Endodermal cell (in vitro differentiated cells): ENCODE measurements at regions not wholly inside any gene's neighbourhood (a gene's known extent, or its start where the extent isn't known, plus 50 kb on each side); places are given as distances from the start of the nearest gene placed in this dataset.

Experiments used
- DNase-seq: peaks from one replicate; pipeline ENCODE4 v3.0.0-alpha.2; 2017
- H3K27ac ChIP-seq: 2 replicates; pipeline ENCODE4 v1.5.1; 2013; ENCODE audit warnings: mild to moderate bottlenecking, low read depth, low read length, moderate library complexity
- H3K27me3 ChIP-seq: 2 replicates; pipeline ENCODE4 v1.6.1; 2013; ENCODE audit warnings: mild to moderate bottlenecking, low read length, moderate library complexity; ENCODE audit not compliant: insufficient read depth, control insufficient read depth, poor library complexity, severe bottlenecking
- H3K36me3 ChIP-seq: 2 replicates; pipeline ENCODE4 v1.7.0; 2013; ENCODE audit warnings: mild to moderate bottlenecking, low read length, moderate library complexity; ENCODE audit not compliant: control insufficient read depth, insufficient read depth
- H3K4me1 ChIP-seq: one replicate; pipeline ENCODE4 v1.7.0; 2013; ENCODE audit warnings: low read length; ENCODE audit not compliant: control insufficient read depth, insufficient read depth
- H3K4me3 ChIP-seq: 2 replicates; pipeline ENCODE4 v1.5.1; 2013; ENCODE audit warnings: mild to moderate bottlenecking, low read length, moderate library complexity
- H3K9ac ChIP-seq: 2 replicates; pipeline ENCODE4 v1.6.1; 2013; ENCODE audit warnings: mild to moderate bottlenecking, low read length, moderate library complexity; ENCODE audit not compliant: poor library complexity, severe bottlenecking; ENCODE audit errors: extremely low read depth
- H3K9me3 ChIP-seq: 2 replicates; pipeline ENCODE4 v1.6.1; 2013; ENCODE audit warnings: mild to moderate bottlenecking, low read length, moderate library complexity; ENCODE audit not compliant: control insufficient read depth
- H3K27ac Mint-ChIP-seq: 2 replicates; pipeline ENCODE4 v1.8.0; 2020; ENCODE audit warnings: mixed read lengths
- H3K27me3 Mint-ChIP-seq: 2 replicates; pipeline ENCODE4 v1.8.0; 2021; ENCODE audit warnings: mild to moderate bottlenecking, mixed read lengths; ENCODE audit not compliant: insufficient read depth
- H3K36me3 Mint-ChIP-seq: 2 replicates; pipeline ENCODE4 v1.8.0; 2020; ENCODE audit warnings: low read depth, mixed read lengths
- H3K4me1 Mint-ChIP-seq: 2 replicates; pipeline ENCODE4 v1.8.0; 2020; ENCODE audit warnings: mixed read lengths
- H3K4me3 Mint-ChIP-seq: 2 replicates; pipeline ENCODE4 v1.8.0; 2020; ENCODE audit warnings: mild to moderate bottlenecking, moderate library complexity, mixed read lengths
- H3K9me3 Mint-ChIP-seq: 2 replicates; pipeline ENCODE4 v1.8.0; 2020; ENCODE audit warnings: mild to moderate bottlenecking, mixed read lengths
- CTCF ChIP-seq: fragments of 200-600 bp; sonication (generic); conservative IDR thresholded peaks from 2 replicates; pipeline ENCODE4 v1.5.0; 2021; ENCODE audit warnings: antibody characterized with exemption, mild to moderate bottlenecking
- WGBS, 2 experiments: methylation state at CpG; one replicate each; pipeline versions ENCODE4 v1.1.5 to v1.1.7; 2013; ENCODE audit warnings: missing lambda C conversion rate in 2 of 2, mixed read lengths in 1 of 2; ENCODE audit not compliant: insufficient coverage in 1 of 2, insufficient read length in 1 of 2; 5-methylcytosine and 5-hydroxymethylcytosine counted together

DNA sequence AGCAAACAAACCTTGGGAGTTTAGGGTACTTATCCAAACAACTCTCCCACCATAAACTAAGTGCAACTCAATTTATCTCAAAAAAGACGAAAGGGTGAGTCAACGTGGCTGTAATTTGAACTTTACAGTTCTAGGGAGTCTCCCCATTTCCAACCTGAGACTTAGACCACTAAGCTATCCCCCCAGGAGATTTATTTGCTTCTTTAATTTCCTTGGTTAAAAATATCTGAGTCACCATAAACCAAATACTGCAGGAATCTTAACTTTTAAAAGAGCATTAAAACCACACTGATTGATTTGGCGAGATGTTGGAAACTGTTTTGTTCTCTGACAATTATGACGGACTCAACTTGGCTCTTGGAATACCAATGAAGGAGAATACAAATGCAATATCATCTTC is 299.3 kb upstream of the SOX9 start:
- TF ChIP-seq CTCF: no peak
- H3K4me3 Mint-ChIP-seq: no peak overlapping the region
- no peaks in the 10 kb centered on the region for H3K4me1 Mint-ChIP-seq
- 89 to 94% methylated on average over 3 to 4 of the region's 4 CpGs for WGBS, 2 experiments
- Histone ChIP-seq H3K4me3 (no peak overlapping the region), H3K9me3 (no peaks in the 10 kb centered on the region), H3K27me3 (no peaks in the 10 kb centered on the region), H3K36me3 (no peaks in the 10 kb centered on the region), H3K4me1 (no peaks in the 10 kb centered on the region), H3K27ac (no peak overlapping the region), H3K9ac (no peak overlapping the region)
- H3K27me3 Mint-ChIP-seq: peaks cover 5% of the 10 kb centered on the region
- no peaks in the 10 kb centered on the region for H3K36me3 Mint-ChIP-seq
- no peak overlapping the region for H3K27ac Mint-ChIP-seq
- no peaks in the 10 kb centered on the region for H3K9me3 Mint-ChIP-seq
- DNase-seq: no peak

DNA sequence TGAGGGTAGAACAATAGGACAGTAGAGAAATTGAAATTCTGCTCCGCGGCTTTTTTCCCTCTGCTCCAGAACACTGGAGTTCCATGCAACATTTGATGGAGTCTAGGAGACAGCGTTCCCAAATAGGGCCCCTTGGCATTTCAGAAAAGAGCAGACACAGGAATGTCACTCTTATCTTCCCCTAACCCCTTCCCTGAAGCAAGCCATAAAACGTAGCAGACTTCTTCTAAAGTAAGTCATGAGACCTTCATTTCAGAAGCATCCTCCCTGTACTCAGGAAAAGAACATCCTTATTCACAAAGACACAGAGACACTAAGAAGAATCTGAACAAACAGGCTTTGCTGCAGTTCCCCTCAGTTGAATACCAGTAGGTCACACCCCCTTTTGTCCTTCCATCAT is 296.1 kb upstream of the SOX9 start:
- Histone ChIP-seq H3K9ac (no peak overlapping the region), H3K27me3 (peaks cover 14% of the 10 kb centered on the region), H3K4me3 (no peak overlapping the region), H3K4me1 (no peaks in the 10 kb centered on the region), H3K27ac (peak overlapping the region; percentile 75), H3K36me3 (no peaks in the 10 kb centered on the region), H3K9me3 (no peaks in the 10 kb centered on the region)
- WGBS, 2 experiments: 89 to 91% methylated on average over 4 of the region's 4 CpGs
- Mint-ChIP-seq H3K9me3 (peaks cover 3% of the 10 kb centered on the region), H3K4me1 (no peaks in the 10 kb centered on the region), H3K4me3 (no peak overlapping the region), H3K27ac (no peak overlapping the region), H3K27me3 (peaks cover 14% of the 10 kb centered on the region), H3K36me3 (no peaks in the 10 kb centered on the region)
- no peak for TF ChIP-seq CTCF
- DNase-seq: no peak

GRCh38 chr17:71825687-71826086 is 295.1 kb upstream of the SOX9 start:
- TF ChIP-seq CTCF: no peak
- Histone ChIP-seq H3K36me3 (no peaks in the 10 kb centered on the region), H3K9ac (no peak overlapping the region), H3K27me3 (peaks cover 24% of the 10 kb centered on the region), H3K4me1 (no peaks in the 10 kb centered on the region), H3K4me3 (no peak overlapping the region), H3K27ac (peak overlapping the region; percentile 75), H3K9me3 (no peaks in the 10 kb centered on the region)
- Mint-ChIP-seq H3K27me3 (peaks cover 14% of the 10 kb centered on the region), H3K4me1 (no peaks in the 10 kb centered on the region), H3K9me3 (peaks cover 3% of the 10 kb centered on the region), H3K4me3 (no peak overlapping the region), H3K36me3 (no peaks in the 10 kb centered on the region), H3K27ac (no peak overlapping the region)
- DNase-seq: no peak
- WGBS, 2 experiments: 87% methylated on average over 4 of the region's 4 CpGs; no CpG with 5 or more reads in 1 of the 2 experiments
